H1 (cell line): ENCODE measurements at regions not wholly inside any gene's neighbourhood (a gene's known extent, or its start where the extent isn't known, plus 50 kb on each side); places are given as distances from the start of the nearest gene placed in this dataset.

Experiments used
- CTCF ChIA-PET: fragments of 300-600 bp; sonication (Branson Sonifier 250); formaldehyde crosslinking; loops from one replicate; lab custom pipeline; 2021; ENCODE audit not compliant: partially characterized antibody; lab: Charles Lee
- POLR2A ChIA-PET: fragments of 300-600 bp; sonication (Branson Sonifier 250); formaldehyde crosslinking; loops from one replicate; lab custom pipeline; 2021; ENCODE audit warnings: inconsistent platforms; ENCODE audit not compliant: partially characterized antibody; lab: Charles Lee
- DNase-seq, 2 experiments: peaks; one replicate each; pipeline versions ENCODE4 v3.0.0 to v3.0.0-alpha.2; 2010 to 2022; ENCODE audit warnings: low spot score in 2 of 2, low read depth in 1 of 2, mixed read lengths in 1 of 2
- FAIRE-seq: peaks from 2 replicates; lab custom pipeline; 2011; peaks lifted over from hg19 to GRCh38; lab: Jason Lieb, UNC
- H2AFZ ChIP-seq: 2 replicates; pipeline ENCODE4 v1.8.1; 2012; ENCODE audit warnings: low read length, inconsistent platforms
- H2AK5ac ChIP-seq: 2 replicates; pipeline ENCODE4 v1.6.1; 2013; ENCODE audit warnings: low read depth, low read length
- H2BK120ac ChIP-seq: replicated peaks from 2 replicates; pipeline ENCODE3; 2013; ENCODE audit warnings: low read depth, low read length, inconsistent platforms
- H2BK12ac ChIP-seq: 2 replicates; pipeline ENCODE4 v1.6.1; 2013; ENCODE audit warnings: low read depth, low read length
- H2BK15ac ChIP-seq: 2 replicates; pipeline ENCODE4 v1.6.1; 2013; ENCODE audit warnings: low read length
- H2BK20ac ChIP-seq: 2 replicates; pipeline ENCODE4 v1.6.1; 2013; ENCODE audit warnings: low read length
- H2BK5ac ChIP-seq: 2 replicates; pipeline ENCODE4 v1.6.1; 2013; ENCODE audit warnings: low read depth, low read length
- H3K14ac ChIP-seq: 2 replicates; pipeline ENCODE4 v1.6.1; 2013; ENCODE audit warnings: inconsistent platforms; ENCODE audit not compliant: insufficient read length
- H3K18ac ChIP-seq: 2 replicates; pipeline ENCODE4 v1.6.1; 2013; ENCODE audit warnings: low read length; ENCODE audit errors: extremely low read depth
- H3K23ac ChIP-seq: 2 replicates; pipeline ENCODE4 v1.6.1; 2013; ENCODE audit warnings: inconsistent platforms; ENCODE audit not compliant: insufficient read length
- H3K23me2 ChIP-seq: 2 replicates; pipeline ENCODE4 v1.6.1; 2013; ENCODE audit warnings: low read depth, low read length
- H3K27ac ChIP-seq: 2 replicates; pipeline ENCODE4 v1.6.1; 2011; ENCODE audit warnings: low read depth, low read length, inconsistent platforms
- H3K27me3 ChIP-seq, 4 experiments: replicated peaks in 1 of 4; 1 replicate in 1 of 4; 2 replicates in 3 of 4; pipeline versions ENCODE4 v1.6.1 to v1.8.1; 2011 to 2013; ENCODE audit warnings: low read length in 3 of 4, mild to moderate bottlenecking in 3 of 4, inconsistent platforms in 2 of 4, mixed read lengths in 2 of 4, moderate library complexity in 1 of 4; ENCODE audit not compliant: control insufficient read depth in 3 of 4, insufficient read depth in 3 of 4; ENCODE audit errors: extremely low read depth in 1 of 4
- H3K36me3 ChIP-seq, 4 experiments: 2 replicates each; pipeline versions ENCODE4 v1.6.1 to v1.8.1; 2011 to 2013; ENCODE audit warnings: mild to moderate bottlenecking in 4 of 4, low read length in 3 of 4, moderate library complexity in 2 of 4, control low read depth in 1 of 4, inconsistent platforms in 1 of 4; ENCODE audit not compliant: insufficient read depth in 4 of 4, control insufficient read depth in 2 of 4
- H3K4ac ChIP-seq: replicated peaks from 2 replicates; pipeline ENCODE3; 2013; ENCODE audit warnings: low read length, low read depth, mixed read lengths, inconsistent platforms; ENCODE audit not compliant: insufficient read length
- H3K4me1 ChIP-seq, 4 experiments: replicated peaks in 1 of 4; 1 replicate in 1 of 4; 2 replicates in 3 of 4; pipeline versions ENCODE4 v1.6.1 to v1.8.1; 2011 to 2013; ENCODE audit warnings: low read length in 3 of 4, inconsistent platforms in 2 of 4, mixed read lengths in 1 of 4; ENCODE audit not compliant: insufficient read depth in 4 of 4, control insufficient read depth in 3 of 4
- H3K4me2 ChIP-seq, 2 experiments: 2 replicates each; pipeline versions ENCODE4 v1.6.1 to v1.8.1; 2011 to 2013; ENCODE audit warnings: low read depth in 2 of 2, low read length in 2 of 2, control low read depth in 1 of 2, inconsistent platforms in 1 of 2, mild to moderate bottlenecking in 1 of 2; ENCODE audit not compliant: insufficient read depth in 1 of 2
- H3K4me3 ChIP-seq, 4 experiments: fragments of 200-600, 300-600 bp in 1 of 4; sonication (generic), shearing (Covaris generic), sonication (Bioruptor Twin) in 1 of 4; 2 replicates each; pipeline versions ENCODE4 v1.5.1 to v1.8.1; 2011 to 2016; ENCODE audit warnings: low read length in 4 of 4, low read depth in 3 of 4, control low read depth in 2 of 4, inconsistent platforms in 2 of 4, mild to moderate bottlenecking in 2 of 4, mixed read lengths in 1 of 4, moderate library complexity in 1 of 4; ENCODE audit not compliant: insufficient read depth in 2 of 4; ENCODE audit errors: extremely low read depth in 1 of 4
- H3K56ac ChIP-seq: replicated peaks from 2 replicates; pipeline ENCODE3; 2013; ENCODE audit warnings: low read depth, mild to moderate bottlenecking, mixed read lengths, low read length, inconsistent platforms; ENCODE audit not compliant: insufficient read length
- H3K79me1 ChIP-seq: 2 replicates; pipeline ENCODE4 v1.6.1; 2013; ENCODE audit warnings: low read depth, low read length, control low read depth
- H3K79me2 ChIP-seq, 2 experiments: 2 replicates each; pipeline versions ENCODE4 v1.6.1 to v1.8.1; 2012 to 2013; ENCODE audit warnings: low read length in 2 of 2, mild to moderate bottlenecking in 2 of 2, inconsistent platforms in 1 of 2; ENCODE audit not compliant: insufficient read depth in 2 of 2, control insufficient read depth in 1 of 2
- H3K9ac ChIP-seq, 4 experiments: replicated peaks in 1 of 4; 1 replicate in 1 of 4; 2 replicates in 3 of 4; pipeline versions ENCODE4 v1.6.1 to v1.8.1; 2011 to 2013; ENCODE audit warnings: low read depth in 3 of 4, low read length in 3 of 4, control low read depth in 2 of 4, mild to moderate bottlenecking in 2 of 4, moderate library complexity in 2 of 4, inconsistent platforms in 1 of 4; ENCODE audit errors: extremely low read depth in 1 of 4
- H3K9me3 ChIP-seq, 2 experiments: 2 replicates each; pipeline versions ENCODE4 v1.6.1 to v1.8.1; 2012 to 2013; ENCODE audit warnings: mild to moderate bottlenecking in 2 of 2, moderate library complexity in 2 of 2, control low read depth in 1 of 2, inconsistent platforms in 1 of 2, low read depth in 1 of 2, low read length in 1 of 2, mixed read lengths in 1 of 2; ENCODE audit not compliant: insufficient read depth in 2 of 2
- H4K20me1 ChIP-seq, 2 experiments: replicated peaks in 1 of 2; 2 replicates each; pipeline versions ENCODE3 to v1.8.1; 2011 to 2013; ENCODE audit warnings: inconsistent platforms in 2 of 2, low read length in 2 of 2, mild to moderate bottlenecking in 1 of 2; ENCODE audit not compliant: insufficient read depth in 2 of 2, control insufficient read depth in 1 of 2
- H4K5ac ChIP-seq: 2 replicates; pipeline ENCODE4 v1.6.1; 2013; ENCODE audit warnings: low read length, low read depth, mixed read lengths, inconsistent platforms; ENCODE audit not compliant: insufficient read length
- H4K8ac ChIP-seq: 2 replicates; pipeline ENCODE4 v1.8.0; 2013; ENCODE audit warnings: mild to moderate bottlenecking, moderate library complexity, low read length, inconsistent platforms; ENCODE audit not compliant: insufficient read depth; ENCODE audit errors: extremely low read depth
- H4K91ac ChIP-seq: replicated peaks from 2 replicates; pipeline ENCODE3; 2013; ENCODE audit warnings: low read length, mixed read lengths, inconsistent platforms; ENCODE audit not compliant: insufficient read length
- ASH2L ChIP-seq: fragments of 200-600, 300-600 bp; sonication (generic); IDR thresholded peaks from one replicate; pipeline ENCODE4 v1.7.1; 2017; ENCODE audit warnings: low read length
- ATF2 ChIP-seq: IDR thresholded peaks from 2 replicates; pipeline ENCODE4 v1.6.1; 2012; ENCODE audit warnings: low read length, inconsistent platforms
- BACH1 ChIP-seq: IDR thresholded peaks from 2 replicates; pipeline ENCODE4 v1.6.1; 2012; ENCODE audit warnings: low read length, improper control_type of control experiment
- CREB1 ChIP-seq: IDR thresholded peaks from 2 replicates; pipeline ENCODE4 v1.6.1; 2012; ENCODE audit warnings: inconsistent platforms
- CTBP2 ChIP-seq: IDR thresholded peaks from 2 replicates; pipeline ENCODE4 v1.7.0; 2011; ENCODE audit warnings: borderline replicate concordance, mild to moderate bottlenecking, moderate library complexity, mixed read lengths, low read length; ENCODE audit not compliant: insufficient read depth, insufficient read length
- HDAC2 ChIP-seq, 2 experiments: fragments of 300-600 bp in 1 of 2; sonication (generic) in 1 of 2; IDR thresholded peaks; 2 replicates each; pipeline ENCODE4 v1.6.1; 2011 to 2012; ENCODE audit warnings: low read depth in 2 of 2, low read length in 2 of 2, mild to moderate bottlenecking in 2 of 2, moderate library complexity in 2 of 2, borderline replicate concordance in 1 of 2, inconsistent platforms in 1 of 2
- HDAC6 ChIP-seq: IDR thresholded peaks from one replicate; pipeline ENCODE4 v1.7.1; 2012; ENCODE audit warnings: low read depth, mild to moderate bottlenecking, inconsistent platforms, low read length, moderate library complexity
- POLR2AphosphoS5 ChIP-seq: IDR thresholded peaks from 2 replicates; pipeline ENCODE4 v1.6.1; 2011; ENCODE audit warnings: low read depth, low read length
- POU5F1 ChIP-seq: IDR thresholded peaks from 2 replicates; pipeline ENCODE4 v1.6.1; 2011; ENCODE audit warnings: low read depth, mild to moderate bottlenecking, low read length, moderate library complexity
- SAP30 ChIP-seq: fragments of 300-600 bp; sonication (generic); IDR thresholded peaks from 2 replicates; pipeline ENCODE4 v1.7.1; 2012; ENCODE audit warnings: low read length, moderate library complexity, mild to moderate bottlenecking, inconsistent platforms; ENCODE audit not compliant: insufficient read depth, insufficient replicate concordance
- TAF1 ChIP-seq: IDR thresholded peaks from 2 replicates; pipeline ENCODE4 v1.6.1; 2011; ENCODE audit warnings: mild to moderate bottlenecking, low read depth, low read length
- YY1 ChIP-seq: IDR thresholded peaks from 2 replicates; pipeline ENCODE4 v1.6.1; 2011; ENCODE audit warnings: low read depth, mild to moderate bottlenecking, low read length
- ZNF274 ChIP-seq: IDR thresholded peaks from 2 replicates; pipeline ENCODE4 v1.7.0; 2012; ENCODE audit warnings: low read length, borderline replicate concordance; ENCODE audit errors: extremely low read depth
- WGBS, 2 experiments: shearing (Covaris generic) in 1 of 2; methylation state at CpG; one replicate each; pipeline versions ENCODE4 v1.1.6 to v1.1.7; 2013 to 2015; ENCODE audit warnings: low lambda C conversion rate in 2 of 2, mixed read lengths in 2 of 2, inconsistent platforms in 1 of 2, low coverage in 1 of 2, missing lambda C conversion rate in 1 of 2; ENCODE audit not compliant: insufficient replicate concordance in 2 of 2, insufficient coverage in 1 of 2, insufficient read length in 1 of 2; ENCODE audit errors: extremely low coverage in 1 of 2, missing lambda C conversion rate in 1 of 2; 5-methylcytosine and 5-hydroxymethylcytosine counted together

- Histone ChIP-seq H3K23me2 (no peaks in the 10 kb centered on the region), H2BK12ac (no peak overlapping the region), H4K8ac (no peak overlapping the region), H2AK5ac (no peak overlapping the region), H3K9ac (no peak overlapping the region), H4K20me1 (no peaks in the 10 kb centered on the region), H3K36me3 (no peaks in the 10 kb centered on the region; a peak in 1 of 8 replicates), H3K27ac (no peak overlapping the region), H4K5ac (no peak overlapping the region), H3K56ac (no peak overlapping the region), H3K23ac (no peak overlapping the region), H3K4me3 (no peak overlapping the region), H4K91ac (no peak overlapping the region), H3K4me2 (no peak overlapping the region), H3K4ac (no peak overlapping the region), H3K79me1 (no peaks in the 10 kb centered on the region), H3K14ac (no peak overlapping the region), H2BK5ac (no peak overlapping the region), H3K18ac (no peak overlapping the region), H2BK15ac (no peak overlapping the region), H3K9me3 (peaks cover 11 to 17% of the 10 kb centered on the region in 2 experiments), H3K4me1 (no peaks in the 10 kb centered on the region; a peak in 1 of 7 replicates), H2AFZ (no peak overlapping the region), H2BK120ac (no peak overlapping the region), H3K27me3 (no peaks in the 10 kb centered on the region; a peak in 1 of 7 replicates), H3K79me2 (no peaks in the 10 kb centered on the region), H2BK20ac (no peak overlapping the region)
- FAIRE-seq (no peak), DNase-seq (no peak)
- CTCF ChIA-PET = interaction anchor here (0.5 to 2.6 kb wide), 7 partner anchors 11 to 197 kb away, joined by 3 to 9 read pairs (median 3); no protein-coding TSS in a partner anchor
- 83% methylated on average over 1 of the region's 1 CpG; no CpG with 5 or more reads in 1 of the 2 experiments for WGBS, 2 experiments
- POLR2A ChIA-PET = no interaction called here
- no peak for TF ChIP-seq ZNF274
- no peak for TF ChIP-seq ASH2L
- no peak for TF ChIP-seq SAP30
- TF ChIP-seq POLR2AphosphoS5 = no peak
- TF ChIP-seq HDAC6 = no peak
- no peak for TF ChIP-seq ATF2
- no peak for TF ChIP-seq HDAC2 (IDR thresholded peaks at IDR 0.05; ENCODE audit: borderline replicate concordance in 1 of 2, low read depth in 2 of 2, low read length in 2 of 2)
- no peak for TF ChIP-seq POU5F1
- no peak for TF ChIP-seq YY1
- no peak for TF ChIP-seq CREB1
- TF ChIP-seq CTBP2 = no peak
- TF ChIP-seq TAF1 = no peak
- no peak for TF ChIP-seq BACH1
Observed at GRCh38 chr9:85479305-85479704, 262.4 kb downstream of the AGTPBP1 start.
